ENCODE measurements at regions not wholly inside any gene's neighbourhood (a gene's known extent, or its start where the extent isn't known, plus 50 kb on each side); places are given as distances from the start of the nearest gene placed in this dataset.

DNA sequence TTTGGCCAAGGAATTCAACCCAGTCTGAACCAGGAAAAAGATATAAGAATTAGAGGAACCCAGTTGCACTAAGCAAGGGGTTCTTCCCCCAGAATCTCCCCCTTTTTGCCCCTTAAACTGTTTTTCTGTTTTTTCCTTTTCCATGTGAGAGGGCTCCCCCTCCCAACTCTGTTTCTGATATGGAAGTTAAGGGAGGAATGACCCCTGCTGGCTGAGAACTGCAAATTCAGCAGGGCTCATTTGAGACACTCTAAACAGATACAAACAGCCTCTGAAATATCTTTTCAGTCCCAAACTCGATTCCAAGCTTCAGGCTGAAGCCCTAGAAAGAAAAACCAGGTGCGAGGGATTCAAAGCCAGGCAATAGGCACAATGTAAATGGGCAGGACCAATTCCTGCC, 132.7 kb downstream of the SLC41A2 start:
- Histone ChIP-seq H3K9ac (replicated peaks; ENCODE audit: extremely low read depth, insufficient read depth, low read length) (no peak overlapping the region), H3K79me2 (ENCODE audit: control insufficient read depth, insufficient read depth, low read length) (no peaks in the 10 kb centered on the region), H2AFZ (ENCODE audit: low read depth, low read length) (no peak overlapping the region), H3K9me3 (replicated peaks; ENCODE audit: control insufficient read depth, insufficient read depth, low read length) (no peaks in the 10 kb centered on the region), H3K4me2 (ENCODE audit: insufficient read depth, low read length) (no peak overlapping the region), H3K4me1 (ENCODE audit: control insufficient read depth, extremely low read depth, insufficient read depth, low read length) (no peaks in the 10 kb centered on the region), H4K20me1 (replicated peaks; ENCODE audit: control insufficient read depth, extremely low read depth, insufficient read depth, low read length) (no peaks in the 10 kb centered on the region), H3K4me3 (replicated peaks in 1 of 3; ENCODE audit: insufficient read depth in 1 of 3, low read depth in 1 of 3, low read length in 3 of 3) (no peak overlapping the region), H3K27ac (ENCODE audit: insufficient read depth, low read depth, low read length) (no peak overlapping the region), H3K36me3 (ENCODE audit: control insufficient read depth in 2 of 2, extremely low read depth in 1 of 2, insufficient read depth in 2 of 2, low read length in 2 of 2) (no peaks in the 10 kb centered on the region), H3K9me1 (replicated peaks; ENCODE audit: control insufficient read depth, extremely low read depth, insufficient read depth, low read length) (no peaks in the 10 kb centered on the region), H3K27me3 (ENCODE audit: control insufficient read depth in 2 of 2, insufficient read depth in 2 of 2, low read length in 2 of 2) (no peaks in the 10 kb centered on the region)
- TF ChIP-seq, protein P1, sequence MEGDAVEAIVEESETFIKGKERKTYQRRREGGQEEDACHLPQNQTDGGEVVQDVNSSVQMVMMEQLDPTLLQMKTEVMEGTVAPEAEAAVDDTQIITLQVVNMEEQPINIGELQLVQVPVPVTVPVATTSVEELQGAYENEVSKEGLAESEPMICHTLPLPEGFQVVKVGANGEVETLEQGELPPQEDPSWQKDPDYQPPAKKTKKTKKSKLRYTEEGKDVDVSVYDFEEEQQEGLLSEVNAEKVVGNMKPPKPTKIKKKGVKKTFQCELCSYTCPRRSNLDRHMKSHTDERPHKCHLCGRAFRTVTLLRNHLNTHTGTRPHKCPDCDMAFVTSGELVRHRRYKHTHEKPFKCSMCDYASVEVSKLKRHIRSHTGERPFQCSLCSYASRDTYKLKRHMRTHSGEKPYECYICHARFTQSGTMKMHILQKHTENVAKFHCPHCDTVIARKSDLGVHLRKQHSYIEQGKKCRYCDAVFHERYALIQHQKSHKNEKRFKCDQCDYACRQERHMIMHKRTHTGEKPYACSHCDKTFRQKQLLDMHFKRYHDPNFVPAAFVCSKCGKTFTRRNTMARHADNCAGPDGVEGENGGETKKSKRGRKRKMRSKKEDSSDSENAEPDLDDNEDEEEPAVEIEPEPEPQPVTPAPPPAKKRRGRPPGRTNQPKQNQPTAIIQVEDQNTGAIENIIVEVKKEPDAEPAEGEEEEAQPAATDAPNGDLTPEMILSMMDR (IDR thresholded peaks at IDR 0.05; ENCODE audit: extremely low read depth in 1 of 2, insufficient read depth in 1 of 2, low read depth in 1 of 2, low read length in 2 of 2) = peak; percentile 16 to 35
- TF ChIP-seq FOS (IDR thresholded peaks at IDR 0.05; ENCODE audit: borderline replicate concordance, insufficient read depth, low read length) = no peak
- no TSS peak for BruUV-seq (replicated peaks)
- ChIA-PET POLR2A (no interaction called here), CTCF (interaction anchor here (1.0 to 1.1 kb wide), 2 partner anchors 9 to 444 kb away, joined by 4 to 5 read pairs; no protein-coding TSS in a partner anchor)
- dilution Hi-C loops (cut with MboI; ENCODE audit: extremely low pct_ligation_motif_present, low sequenced_read_pairs) (no loop called here), intact Hi-C loops (cut with micrococcal nuclease) (loop anchor here (1.0 to 5.0 kb wide), 4 partner anchors 98 to 444 kb away; partner anchors contain the start of gene CHST11)
- FAIRE-seq (peak; percentile 81), DNase-seq (ENCODE audit: low read depth, low spot score) (no peak)

DNA sequence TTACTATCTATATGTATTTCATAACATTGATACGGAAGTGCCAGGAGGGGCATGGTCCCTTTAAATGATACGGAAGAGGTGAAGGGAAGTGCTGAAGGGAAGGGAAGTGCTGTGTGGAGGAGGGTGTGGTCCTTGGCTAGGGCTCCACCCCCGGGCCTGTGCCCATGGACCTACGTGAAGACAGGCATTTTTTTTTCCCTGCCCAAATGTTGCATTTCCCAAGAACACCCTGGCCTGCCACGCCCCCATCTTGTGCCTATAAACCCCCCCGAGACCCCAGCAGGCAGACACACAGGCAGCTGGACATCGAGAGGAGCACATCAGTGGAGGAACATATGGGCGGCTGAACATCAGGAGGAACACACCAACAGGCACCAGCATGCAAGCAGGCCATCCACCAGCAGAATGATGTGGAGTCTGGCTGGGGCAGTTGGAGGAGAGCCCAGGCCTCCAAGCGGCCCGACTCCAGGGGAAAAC, 134.1 kb downstream of the SLC41A2 start:
- intact Hi-C loops (cut with micrococcal nuclease) = loop anchor here (1.0 kb wide), 1 partner anchor 621 kb away; no protein-coding TSS in a partner anchor
- ChIA-PET CTCF (interaction anchor here (3.6 kb wide), 1 partner anchor 442 kb away, joined by 14 read pairs; no protein-coding TSS in a partner anchor), POLR2A (no interaction called here)

More for the DNA sequence above, 134.1 kb downstream of the SLC41A2 start:
- H3K4me1 ChIP-seq (ENCODE audit: control insufficient read depth, extremely low read depth, insufficient read depth, low read length) = no peaks in the 10 kb centered on the region
- H3K27ac ChIP-seq (ENCODE audit: insufficient read depth, low read depth, low read length) = no peak overlapping the region
- DNase-seq (ENCODE audit: low read depth, low spot score) = no peak
- no peaks in the 10 kb centered on the region for H3K79me2 ChIP-seq (ENCODE audit: control insufficient read depth, insufficient read depth, low read length)
- no peaks in the 10 kb centered on the region for H3K9me3 ChIP-seq (replicated peaks; ENCODE audit: control insufficient read depth, insufficient read depth, low read length)
- H3K9me1 ChIP-seq (replicated peaks; ENCODE audit: control insufficient read depth, extremely low read depth, insufficient read depth, low read length) = no peaks in the 10 kb centered on the region
- H4K20me1 ChIP-seq (replicated peaks; ENCODE audit: control insufficient read depth, extremely low read depth, insufficient read depth, low read length) = no peaks in the 10 kb centered on the region
- TF ChIP-seq POLR2A (IDR thresholded peaks at IDR 0.05; ENCODE audit: low read depth, low read length) (no peak), MYC (IDR thresholded peaks at IDR 0.05; ENCODE audit: low read depth, low read length) (no peak), EZH2 (IDR thresholded peaks at IDR 0.05; ENCODE audit: borderline replicate concordance, low read depth, low read length, severe bottlenecking) (no peak), POLR2AphosphoS5 (IDR thresholded peaks at IDR 0.05; ENCODE audit: insufficient read depth, low read depth, low read length) (no peak), JUN (IDR thresholded peaks at IDR 0.05; ENCODE audit: borderline replicate concordance, insufficient read depth, insufficient read length, low read depth) (no peak), FOS (IDR thresholded peaks at IDR 0.05; ENCODE audit: borderline replicate concordance, insufficient read depth, low read length) (no peak), GATA2 (IDR thresholded peaks at IDR 0.05; ENCODE audit: insufficient read depth, insufficient read length, low read depth, low read length) (no peak)
- TF ChIP-seq, protein P2, sequence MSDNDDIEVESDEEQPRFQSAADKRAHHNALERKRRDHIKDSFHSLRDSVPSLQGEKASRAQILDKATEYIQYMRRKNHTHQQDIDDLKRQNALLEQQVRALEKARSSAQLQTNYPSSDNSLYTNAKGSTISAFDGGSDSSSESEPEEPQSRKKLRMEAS (IDR thresholded peaks at IDR 0.05; ENCODE audit: insufficient read depth, insufficient read length) = no peak
- TF ChIP-seq, protein P1 (IDR thresholded peaks at IDR 0.05; ENCODE audit: extremely low read depth in 1 of 2, insufficient read depth in 1 of 2, low read depth in 1 of 2, low read length in 2 of 2) = no peak
- BruUV-seq (replicated peaks) = no TSS peak
- no peak overlapping the region for H3K4me2 ChIP-seq (ENCODE audit: insufficient read depth, low read length)
- H3K4me3 ChIP-seq (replicated peaks in 1 of 3; ENCODE audit: insufficient read depth in 1 of 3, low read depth in 1 of 3, low read length in 3 of 3) = no peak overlapping the region
- no peak overlapping the region for H2AFZ ChIP-seq (ENCODE audit: low read depth, low read length)
- dilution Hi-C loops (cut with MboI; ENCODE audit: extremely low pct_ligation_motif_present, low sequenced_read_pairs) = no loop called here
- H3K9ac ChIP-seq (replicated peaks; ENCODE audit: extremely low read depth, insufficient read depth, low read length) = no peak overlapping the region
- H3K27me3 ChIP-seq (ENCODE audit: control insufficient read depth in 2 of 2, insufficient read depth in 2 of 2, low read length in 2 of 2) = no peaks in the 10 kb centered on the region
- FAIRE-seq = no peak
- H3K36me3 ChIP-seq (ENCODE audit: control insufficient read depth in 2 of 2, extremely low read depth in 1 of 2, insufficient read depth in 2 of 2, low read length in 2 of 2) = no peaks in the 10 kb centered on the region

Data from endothelial cell of umbilical vein (primary cell).